T-helper 22 cell (primary cell): ENCODE measurements at regions not wholly inside any gene's neighbourhood (a gene's known extent, or its start where the extent isn't known, plus 50 kb on each side); places are given as distances from the start of the nearest gene placed in this dataset.
"Not testable (repeated sequence)": the region's sequence is repeated elsewhere in the genome, so short reads cannot be mapped to it uniquely, and the experiment has no call there.

Experiments
- DNase-seq: peaks from one replicate; pipeline ENCODE4 v3.0.0-alpha.2; 2020; ENCODE audit warnings: low read depth

DNA sequence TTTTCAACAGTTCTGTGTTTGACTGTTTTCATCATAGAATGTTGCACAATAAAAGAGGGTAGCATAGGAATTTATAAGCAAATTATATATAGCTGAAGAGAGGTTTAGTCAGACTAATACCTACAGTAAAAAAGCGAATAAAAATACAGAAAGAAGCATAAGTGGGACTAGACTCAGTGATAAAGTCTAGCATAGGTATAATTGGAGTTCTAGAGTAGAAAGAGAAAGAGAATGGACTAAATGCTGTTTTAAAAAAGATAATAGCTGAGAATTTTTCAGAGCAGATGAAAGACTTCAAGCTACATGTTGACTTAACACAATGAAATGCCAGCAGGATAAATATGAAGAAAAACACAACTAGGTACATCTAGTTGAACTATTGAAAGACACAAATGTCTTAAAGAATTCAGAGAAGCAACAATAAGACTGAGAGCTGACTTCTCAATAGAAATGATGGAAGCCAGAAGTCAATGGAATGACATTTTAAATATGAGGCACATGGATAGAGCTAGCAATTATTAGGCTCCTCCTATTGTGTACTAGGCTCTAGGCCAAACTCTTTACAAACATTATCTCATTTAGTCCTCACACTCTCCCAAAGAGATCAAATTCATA, 573.9 kb downstream of the ZNF608 start:
- no peak for DNase-seq

DNA sequence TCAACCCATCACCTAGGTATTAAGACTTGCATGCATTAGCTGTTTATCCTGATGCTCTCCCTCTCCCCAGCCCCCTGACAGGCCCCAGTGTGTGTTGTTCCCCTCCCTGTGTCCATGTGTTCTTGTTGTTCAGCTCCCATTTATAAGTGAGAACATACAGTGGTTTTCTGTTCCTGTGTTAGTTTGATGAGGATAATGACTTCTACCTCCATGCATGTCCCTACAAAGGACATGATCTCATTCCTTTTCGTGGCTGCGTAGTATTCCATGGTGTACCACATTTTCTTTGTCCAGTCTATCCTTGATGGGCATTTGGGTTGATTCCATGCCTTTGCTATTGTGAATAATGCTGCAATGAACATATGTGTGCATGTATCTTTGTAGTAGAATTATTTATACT, 578.3 kb downstream of the ZNF608 start:
- not testable (repeated sequence) for DNase-seq

DNA sequence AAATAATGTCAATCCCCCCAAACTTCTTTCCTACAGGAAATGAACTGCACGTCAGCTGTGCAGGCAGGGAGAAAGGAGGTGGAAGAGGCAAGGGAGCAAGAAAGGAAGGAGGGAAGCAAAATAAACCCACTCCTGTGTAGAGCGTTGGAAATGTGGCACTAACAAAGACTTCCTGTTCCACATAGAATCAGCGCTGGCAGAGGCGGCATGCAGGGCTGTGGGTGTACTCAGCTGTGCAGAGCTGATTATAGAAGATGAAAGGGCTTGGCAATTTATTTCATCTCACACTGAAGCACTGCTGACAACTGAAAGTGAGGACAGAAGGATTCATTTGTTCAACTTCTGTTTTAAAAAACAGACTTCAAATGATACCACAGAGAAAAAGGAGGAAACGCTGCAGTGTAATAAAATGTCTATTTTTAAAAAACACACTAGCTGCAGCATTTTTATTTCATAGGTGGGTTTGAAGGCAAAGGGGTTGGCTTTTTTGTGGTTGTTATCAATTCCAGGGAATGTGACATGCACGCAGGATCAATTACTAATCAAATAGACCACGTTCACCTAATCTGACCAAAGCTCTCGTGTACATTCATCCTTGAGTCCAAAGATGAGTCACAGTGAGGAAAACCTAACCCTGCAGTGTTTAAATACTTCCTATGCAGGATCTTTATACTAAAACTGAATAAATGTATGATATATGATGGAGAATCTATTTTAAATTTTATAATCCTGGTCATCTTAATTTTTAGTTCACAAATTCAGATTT, 583.5 kb downstream of the ZNF608 start:
- no peak for DNase-seq

DNA sequence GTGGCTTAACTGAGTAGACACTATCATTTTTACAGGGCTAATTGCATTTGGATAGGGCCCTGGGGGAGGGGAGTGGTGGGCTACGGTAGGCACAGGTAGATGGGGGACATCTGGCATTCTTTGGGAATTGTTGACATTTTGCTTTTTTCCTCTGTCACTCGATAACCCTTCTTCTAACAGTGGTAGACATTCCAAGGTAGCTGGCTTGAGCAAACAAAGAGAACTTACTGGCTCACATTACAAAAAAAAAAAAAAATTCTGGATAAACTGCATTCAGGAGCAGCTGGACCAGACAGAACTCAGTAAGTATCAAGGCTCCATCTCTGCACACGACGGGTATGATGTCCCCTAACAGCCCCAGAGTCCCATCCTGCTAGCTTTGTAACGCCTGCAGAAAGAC, 585.2 kb downstream of the ZNF608 start:
- no peak for DNase-seq

DNA sequence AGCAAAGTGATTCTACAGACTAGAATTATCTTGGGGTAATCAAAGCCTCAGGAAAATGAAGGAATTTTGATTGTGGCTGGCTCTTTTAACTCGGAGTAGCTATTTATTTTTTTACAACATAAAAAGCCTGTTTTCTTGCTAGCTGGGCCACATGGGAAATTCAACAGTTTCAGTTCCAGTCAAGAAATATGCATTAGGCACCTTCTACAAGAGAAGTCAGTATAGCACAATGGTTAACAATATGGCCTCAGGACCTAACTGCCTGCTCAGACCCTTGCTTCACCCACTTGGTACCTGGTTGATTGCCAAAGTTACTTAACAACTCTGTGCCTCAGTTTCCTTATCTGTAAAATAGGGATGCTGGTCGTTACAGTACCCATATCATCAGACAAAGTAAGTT, 586.2 kb downstream of the ZNF608 start:
- no peak for DNase-seq

DNA sequence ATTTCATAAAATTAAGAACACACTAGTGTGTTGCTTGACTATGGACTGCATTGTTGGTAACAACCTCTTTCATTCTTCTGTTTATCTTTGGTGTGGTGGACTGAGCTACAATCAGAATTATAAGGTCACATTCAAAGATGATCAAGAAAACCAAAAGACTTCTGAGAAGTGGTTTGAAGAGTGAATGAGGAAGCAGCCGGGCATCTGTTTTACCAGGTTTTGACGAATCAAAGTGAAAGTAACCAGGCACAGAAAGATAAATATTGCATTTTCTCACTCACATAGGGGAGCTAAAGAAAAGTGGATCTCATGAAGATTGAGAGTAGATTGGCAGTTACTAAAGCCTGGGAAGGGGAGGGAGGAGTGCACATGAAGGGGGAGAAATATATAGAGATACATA, 589.1 kb downstream of the ZNF608 start:
- DNase-seq: no peak

DNA sequence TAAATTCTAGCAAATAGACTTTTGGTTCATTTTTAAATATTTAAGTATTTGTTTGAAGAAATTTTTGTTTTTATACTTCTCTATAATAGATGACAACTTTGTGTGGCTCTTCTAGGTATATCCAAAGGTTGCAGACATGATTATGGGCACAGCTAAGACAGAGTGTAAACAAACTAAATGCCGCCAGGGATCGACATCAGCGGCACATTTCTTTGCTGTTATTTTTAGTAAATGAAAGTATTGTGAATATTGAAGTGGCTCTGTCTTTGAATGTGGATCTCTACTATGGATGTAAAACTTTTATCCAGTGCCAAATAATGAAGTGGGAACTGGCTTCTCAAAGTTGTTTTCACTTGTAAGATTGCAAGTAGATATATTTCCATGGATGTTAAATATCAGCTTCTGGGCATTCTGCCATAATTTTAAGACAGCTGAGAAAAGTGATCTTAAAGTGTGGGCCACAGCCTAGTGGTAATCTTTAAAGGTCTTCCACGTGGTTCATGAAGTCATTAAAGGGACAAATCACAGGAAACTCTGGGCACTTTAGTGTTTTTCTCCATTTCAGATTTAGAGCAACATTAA, 589.9 kb downstream of the ZNF608 start:
- no peak for DNase-seq

DNA sequence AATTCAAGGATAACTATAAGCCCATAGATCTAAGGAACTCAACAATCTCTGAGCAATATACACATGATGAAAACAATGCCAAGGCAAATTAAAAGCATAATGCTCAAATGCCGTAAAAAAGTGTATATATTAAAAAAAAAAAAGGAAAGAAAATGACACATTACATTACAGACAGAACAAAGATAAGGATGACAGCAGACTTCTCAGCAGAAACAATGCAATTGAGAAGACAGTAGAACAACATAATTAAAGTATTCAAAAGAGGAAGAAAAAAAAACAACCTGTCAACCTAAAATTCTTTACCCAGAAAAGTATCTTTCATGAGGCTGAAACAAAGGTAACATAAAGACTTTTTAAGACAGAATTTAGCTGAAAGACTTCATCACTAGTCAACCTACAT, 591.7 kb downstream of the ZNF608 start:
- no peak for DNase-seq

DNA sequence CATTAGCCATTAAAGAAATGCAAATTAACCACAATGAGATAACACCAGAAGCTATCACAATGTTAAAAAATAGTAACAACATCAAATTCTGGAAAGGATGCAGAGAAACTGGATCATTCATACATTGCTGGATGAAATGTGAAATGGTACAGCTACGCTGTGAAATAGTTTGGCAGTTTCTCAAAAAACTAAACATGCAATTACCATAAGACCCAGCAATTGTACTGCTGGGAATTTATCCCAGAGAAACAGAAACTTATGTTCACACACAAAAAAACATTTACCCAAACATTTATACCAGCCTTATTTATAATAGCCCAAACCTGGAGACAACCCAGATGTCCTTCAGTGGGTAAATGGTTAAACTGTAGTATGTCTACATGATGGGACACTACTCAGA, 592.9 kb downstream of the ZNF608 start:
- no peak for DNase-seq

DNA sequence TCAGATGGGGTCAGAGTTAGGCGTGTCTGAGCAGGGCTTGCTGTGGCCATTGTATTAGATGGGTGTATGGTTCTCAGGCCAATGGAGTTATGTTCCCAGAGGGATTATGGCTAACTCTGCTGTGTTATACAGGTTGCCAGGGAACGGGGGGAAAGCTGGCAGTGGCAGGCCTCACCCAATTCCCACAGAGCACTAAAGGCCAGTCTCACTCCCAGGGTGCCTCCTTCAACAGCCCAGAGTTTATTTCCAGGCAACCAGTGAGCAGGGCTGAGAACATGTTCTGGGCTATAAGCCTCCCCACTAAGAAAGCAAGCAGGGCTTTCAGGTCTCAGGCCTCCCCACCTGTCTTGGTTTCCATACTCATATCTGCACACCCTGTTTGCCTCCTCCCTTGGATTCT, 597.9 kb downstream of the ZNF608 start:
- DNase-seq: no peak

DNA sequence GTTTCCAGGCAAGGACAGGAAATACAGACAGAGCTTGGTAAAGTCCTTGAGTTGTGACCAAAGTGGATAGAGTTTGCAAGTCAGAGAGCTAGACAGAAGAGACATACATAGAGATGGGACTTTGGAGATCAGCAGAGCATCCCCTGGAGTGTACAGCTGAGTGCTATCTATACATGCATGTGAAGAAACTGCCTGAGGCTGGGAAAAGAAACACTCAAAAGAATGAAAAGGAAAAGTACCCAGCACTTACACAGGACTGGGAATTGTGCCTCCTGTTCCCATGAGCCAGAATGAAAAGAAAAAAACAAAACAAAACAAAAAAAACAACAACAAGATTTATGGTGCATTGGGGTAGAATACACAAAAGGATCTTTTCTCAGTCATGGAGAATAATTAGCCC, 606.4 kb downstream of the ZNF608 start:
- DNase-seq: no peak

DNA sequence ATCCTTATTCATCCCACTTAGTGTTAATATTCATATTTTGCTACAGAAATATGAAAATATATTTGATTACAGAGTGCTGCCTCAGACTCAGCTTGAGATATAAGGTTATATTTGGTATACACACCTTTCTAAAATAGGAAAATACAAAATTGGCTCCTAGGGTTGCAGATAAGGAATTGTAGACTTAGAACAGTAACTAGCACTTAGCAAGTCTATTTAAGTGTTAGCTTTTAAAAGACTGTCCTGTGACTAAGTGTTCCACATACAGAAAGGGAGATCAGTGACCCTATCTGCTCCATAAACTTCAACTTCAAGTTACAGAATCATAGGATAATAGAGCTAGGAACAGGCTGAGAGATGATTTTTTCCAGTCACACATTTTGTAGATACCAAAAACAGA, 607.0 kb downstream of the ZNF608 start:
- DNase-seq: no peak

DNA sequence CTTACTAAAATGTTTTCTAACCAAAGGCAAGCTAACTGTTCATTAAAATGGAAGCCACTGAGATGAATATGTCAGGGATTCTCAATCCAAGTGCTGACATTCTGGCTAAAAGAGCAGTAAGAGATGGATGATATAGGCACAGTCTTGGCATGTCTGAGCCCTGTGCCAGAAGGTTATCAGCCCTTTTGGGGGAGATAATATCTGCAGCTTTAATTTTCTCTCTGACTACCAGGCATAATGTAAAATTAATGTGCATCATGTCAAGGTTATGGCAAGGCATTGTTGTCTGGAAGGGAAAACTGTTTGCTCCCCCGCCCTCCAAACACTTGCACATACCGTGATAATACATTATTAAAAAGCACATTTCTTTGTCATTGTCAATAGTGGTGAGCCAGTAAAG, 609.8 kb downstream of the ZNF608 start:
- no peak for DNase-seq

DNA sequence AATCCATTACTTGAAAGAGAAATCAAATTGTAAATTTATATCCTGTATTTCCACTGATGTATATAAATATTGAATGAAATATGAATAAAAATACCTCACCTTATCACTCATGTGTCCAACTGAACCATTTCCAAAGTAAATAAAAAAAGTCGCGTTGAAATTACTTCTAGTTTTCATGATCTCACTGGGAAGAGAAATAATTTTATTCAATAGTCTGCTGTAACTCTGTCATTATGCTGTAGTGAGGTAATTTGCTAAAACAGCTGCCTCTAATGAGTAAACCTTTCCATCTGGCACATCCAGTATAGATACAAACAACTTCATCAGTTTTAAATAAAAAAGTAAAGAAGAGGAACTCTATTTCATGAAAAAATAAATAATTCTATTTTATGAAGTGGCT, 611.5 kb downstream of the ZNF608 start:
- DNase-seq: no peak

DNA sequence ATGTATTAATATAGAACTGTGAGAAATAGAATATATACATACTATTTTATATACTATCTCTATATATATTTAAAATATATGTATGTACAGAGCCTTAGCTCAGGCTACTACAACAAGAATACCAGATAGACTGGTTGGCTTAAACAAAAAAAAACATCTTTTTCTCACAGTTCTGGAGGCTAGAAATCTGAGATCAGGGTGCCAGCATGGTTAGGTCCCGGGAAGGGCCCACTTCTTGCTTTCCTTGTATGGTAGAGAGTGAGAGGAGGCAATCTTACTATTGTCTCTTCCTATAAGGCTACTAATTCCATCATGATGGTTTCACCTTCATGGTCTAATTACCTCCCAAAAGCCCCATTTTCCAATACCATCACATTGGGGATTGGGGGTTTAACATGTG, 613.0 kb downstream of the ZNF608 start:
- DNase-seq: no peak

DNA sequence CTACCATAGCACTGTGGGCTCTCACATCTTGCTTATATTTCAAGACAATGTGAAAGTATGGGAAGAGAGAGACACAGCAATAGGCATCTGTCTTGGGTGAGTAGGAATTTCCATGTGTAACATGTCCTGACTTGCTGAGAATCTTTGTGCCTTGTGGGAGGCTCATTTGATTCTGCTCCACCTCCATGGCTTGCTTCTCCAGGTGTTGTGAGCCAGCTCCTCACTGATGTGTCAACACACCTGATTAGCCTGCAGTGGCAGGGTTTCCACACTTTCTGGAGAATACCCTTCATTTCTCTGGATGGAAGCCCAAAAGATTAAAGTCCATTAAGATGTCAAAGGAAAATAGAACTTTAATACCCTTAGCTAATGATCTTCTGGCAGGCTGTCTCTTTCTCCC, 613.6 kb downstream of the ZNF608 start:
- DNase-seq: no peak

DNA sequence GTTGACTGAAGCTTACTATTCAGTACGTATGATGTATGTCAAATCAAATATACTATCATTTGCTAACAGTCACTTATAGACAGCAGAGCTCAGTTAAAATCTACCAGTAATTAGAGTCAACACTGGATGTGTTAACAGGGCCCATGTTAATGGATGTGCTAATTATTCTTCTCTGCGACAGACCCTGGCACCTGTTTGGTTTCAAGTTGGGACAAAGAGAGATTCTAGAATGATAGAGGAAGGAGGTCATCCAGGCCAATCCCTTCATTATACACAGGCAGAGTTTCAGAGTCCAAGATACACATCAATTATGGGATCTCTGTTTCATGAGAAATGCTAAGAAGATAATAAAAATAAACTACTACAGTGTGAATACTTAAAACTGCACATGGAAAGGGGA, 615.0 kb downstream of the ZNF608 start:
- no peak for DNase-seq

DNA sequence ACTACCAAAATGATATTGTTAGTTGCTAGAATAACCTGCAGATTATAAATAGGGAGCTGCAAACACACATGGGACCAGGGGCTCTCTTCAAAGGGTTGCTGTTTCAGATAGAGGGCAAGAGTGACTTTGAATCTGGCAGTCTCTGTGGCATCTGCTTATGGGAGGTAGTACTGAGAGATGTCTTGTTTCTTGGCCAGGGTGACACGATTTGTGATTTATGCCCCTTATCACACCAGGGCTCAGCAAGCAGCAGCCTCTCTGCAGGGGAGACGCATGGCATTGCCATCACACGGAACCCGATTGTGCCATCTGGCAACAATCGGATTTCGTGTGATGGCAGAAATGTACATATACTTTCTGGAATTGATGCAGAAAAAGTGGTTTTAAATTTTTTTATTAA, 615.6 kb downstream of the ZNF608 start:
- DNase-seq: no peak

DNA sequence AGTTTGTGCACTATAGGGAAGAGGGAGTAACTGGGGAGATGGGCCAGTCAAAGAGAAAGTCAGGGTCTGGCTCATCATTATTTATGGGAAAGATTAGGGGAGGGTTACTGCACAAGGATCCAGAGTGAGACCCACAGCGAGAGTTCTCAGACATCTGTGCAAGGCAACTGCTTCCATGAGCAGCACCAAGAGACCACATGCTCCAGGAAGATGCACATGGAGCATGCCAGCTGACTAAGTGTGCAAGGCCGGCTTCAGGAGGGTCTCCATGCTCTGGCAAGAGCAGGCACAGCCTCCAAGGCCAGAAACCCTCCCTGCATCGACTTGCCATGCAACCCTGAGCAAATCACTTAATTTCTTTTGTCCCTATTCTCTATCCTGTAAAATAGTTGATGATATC, 616.9 kb downstream of the CSNK1G3 start:
- no peak for DNase-seq

DNA sequence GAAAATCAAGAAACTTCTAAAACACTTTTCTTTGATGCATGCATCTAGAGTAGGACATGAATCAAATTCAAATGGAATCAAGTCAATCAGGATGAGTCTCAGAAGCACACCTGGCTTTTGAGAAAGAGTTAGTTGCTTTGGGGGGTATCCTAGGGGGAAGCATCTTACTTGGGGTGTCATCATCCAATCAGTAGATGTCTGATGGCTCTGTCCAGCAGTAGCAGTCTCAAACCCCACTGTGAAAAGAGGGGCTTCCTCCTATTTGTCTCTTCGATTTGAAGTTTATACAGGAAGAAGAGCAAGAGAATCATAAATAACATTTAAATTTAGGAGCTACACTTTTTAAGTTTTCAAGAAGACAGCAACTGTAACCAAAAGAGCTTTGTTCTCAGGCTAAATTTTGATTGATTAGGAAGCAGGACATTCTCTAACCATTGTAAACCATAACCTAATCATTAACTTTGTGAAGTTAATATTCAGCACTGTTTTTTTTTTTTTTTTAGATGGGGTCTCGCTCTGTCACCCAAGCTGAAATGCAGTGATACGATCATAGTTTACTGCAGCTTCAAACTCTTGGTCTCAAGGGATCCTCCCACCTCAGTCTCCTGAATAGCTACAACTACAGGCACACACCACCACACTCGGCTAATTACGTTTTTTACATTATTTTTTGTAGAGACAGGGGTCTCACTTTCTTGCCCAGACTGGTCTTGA, 614.7 kb downstream of the CSNK1G3 start:
- DNase-seq: no peak

DNA sequence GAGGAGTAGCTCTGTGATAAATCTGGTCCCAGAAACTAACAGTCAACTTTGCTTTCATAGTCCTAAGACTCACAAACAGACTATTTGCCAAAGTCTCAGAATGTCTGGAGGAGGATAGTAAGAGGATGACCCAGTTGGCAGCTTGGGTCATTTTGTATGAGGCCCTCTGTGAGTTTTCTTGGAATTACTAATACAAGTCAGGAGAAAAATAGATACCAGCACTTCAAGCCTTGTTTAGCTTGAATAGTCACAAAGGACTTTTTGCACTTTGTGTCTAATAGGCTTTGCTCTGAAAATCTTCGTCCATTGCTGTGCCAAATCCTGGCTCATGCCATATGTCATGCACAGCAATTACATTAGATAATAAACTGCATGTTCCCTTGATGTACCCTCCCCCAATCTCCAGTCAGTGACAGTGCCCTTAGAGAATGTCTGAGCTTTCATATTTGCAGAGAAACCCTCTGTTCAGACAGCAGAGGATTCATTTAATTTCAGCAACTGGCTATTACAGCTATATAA, 612.8 kb downstream of the CSNK1G3 start:
- DNase-seq: no peak

DNA sequence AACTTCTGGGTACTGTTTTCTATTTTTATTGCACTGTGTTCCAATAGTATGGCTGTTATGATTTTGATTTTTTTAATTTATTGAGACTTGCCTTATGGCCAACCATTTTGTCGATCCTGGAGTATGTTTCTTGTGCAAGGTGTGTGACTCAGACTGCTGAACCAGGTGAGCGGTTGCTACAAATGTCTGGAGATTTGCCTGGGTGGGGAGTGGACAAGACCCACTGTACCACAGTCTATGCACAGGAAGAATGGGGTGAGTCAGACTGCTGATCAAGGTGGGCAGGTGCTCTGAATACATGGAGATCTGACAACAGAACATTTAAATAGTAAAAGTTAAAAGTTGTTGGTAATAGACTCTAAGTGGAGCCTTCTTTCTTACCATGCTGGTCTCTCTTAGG, 609.2 kb downstream of the CSNK1G3 start:
- no peak for DNase-seq

DNA sequence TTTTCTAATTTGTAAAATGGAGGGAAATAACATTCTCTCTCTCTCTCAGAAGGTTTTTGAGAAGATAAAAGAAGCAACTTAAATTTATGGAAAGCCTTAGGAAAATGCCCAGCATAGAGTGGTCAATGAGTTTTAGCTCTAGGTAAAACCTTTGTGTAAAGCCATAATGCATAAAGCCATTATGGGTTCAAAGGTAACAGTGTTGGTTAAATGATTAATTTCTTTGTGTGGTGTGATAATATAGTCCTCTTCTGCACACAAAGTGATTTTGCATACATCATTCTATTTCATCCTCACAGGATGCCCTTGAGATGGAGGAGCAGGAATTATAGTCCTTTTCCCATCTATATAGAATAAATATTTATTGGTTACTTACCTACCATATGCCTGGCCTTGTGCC, 602.9 kb downstream of the CSNK1G3 start:
- DNase-seq: no peak
